T-helper 1 cell treated with Interleukin-12 subunit alpha and Interleukin-12 subunit beta and Interleukin-4 antibody, amounts not matched to agents 30 μg/mL and 1 μg/mL, for 36 hours (primary cell): ENCODE measurements at regions not wholly inside any gene's neighbourhood (a gene's known extent, or its start where the extent isn't known, plus 50 kb on each side); places are given as distances from the start of the nearest gene placed in this dataset.

Source experiments
- H3K27ac Mint-ChIP-seq: one replicate; pipeline ENCODE4 v1.8.0; 2021; ENCODE audit warnings: mild to moderate bottlenecking, mixed read lengths
- H3K27me3 Mint-ChIP-seq: one replicate; pipeline ENCODE4 v1.8.0; 2021; ENCODE audit warnings: low read depth, mixed read lengths
- H3K36me3 Mint-ChIP-seq: one replicate; pipeline ENCODE4 v1.8.0; 2021; ENCODE audit warnings: low read depth, mixed read lengths
- H3K4me1 Mint-ChIP-seq: one replicate; pipeline ENCODE4 v1.8.0; 2021; ENCODE audit warnings: low read depth, mixed read lengths
- H3K4me3 Mint-ChIP-seq: one replicate; pipeline ENCODE4 v1.8.0; 2021; ENCODE audit warnings: mild to moderate bottlenecking, moderate library complexity, mixed read lengths
- H3K9me3 Mint-ChIP-seq: one replicate; pipeline ENCODE4 v1.8.0; 2021; ENCODE audit warnings: mixed read lengths

GRCh38 chr14:87879389-87879788 is 113.6 kb downstream of the GALC start:
- Mint-ChIP-seq H3K4me3 (no peak overlapping the region), H3K27ac (no peak overlapping the region), H3K4me1 (no peaks in the 10 kb centered on the region), H3K9me3 (no peaks in the 10 kb centered on the region), H3K27me3 (peaks cover 6% of the 10 kb centered on the region), H3K36me3 (no peaks in the 10 kb centered on the region)

- Mint-ChIP-seq H3K27ac (no peak overlapping the region), H3K27me3 (peaks cover 6% of the 10 kb centered on the region), H3K4me3 (no peak overlapping the region), H3K4me1 (no peaks in the 10 kb centered on the region), H3K9me3 (no peaks in the 10 kb centered on the region), H3K36me3 (no peaks in the 10 kb centered on the region)
These were observed 114.0 kb downstream of the GALC start for GRCh38 chr14:87878959-87879358.

- Mint-ChIP-seq H3K36me3 (no peaks in the 10 kb centered on the region), H3K27me3 (peaks cover 5% of the 10 kb centered on the region), H3K27ac (no peak overlapping the region), H3K9me3 (no peaks in the 10 kb centered on the region), H3K4me3 (no peak overlapping the region), H3K4me1 (no peaks in the 10 kb centered on the region)
These were observed 115.1 kb downstream of the GALC start for GRCh38 chr14:87877877-87878276.

- Mint-ChIP-seq H3K9me3 (no peaks in the 10 kb centered on the region), H3K4me1 (no peaks in the 10 kb centered on the region), H3K4me3 (no peak overlapping the region), H3K36me3 (no peaks in the 10 kb centered on the region), H3K27me3 (peaks cover 3% of the 10 kb centered on the region), H3K27ac (no peak overlapping the region)
These were observed 118.3 kb downstream of the GALC start for GRCh38 chr14:87874676-87875075.

GRCh38 chr14:87873741-87874140 is 119.2 kb downstream of the GALC start:
- Mint-ChIP-seq H3K27ac (no peak overlapping the region), H3K27me3 (peaks cover 3% of the 10 kb centered on the region), H3K36me3 (no peaks in the 10 kb centered on the region)

GRCh38 chr14:87869619-87870583 is 123.1 kb downstream of the GALC start:
- Mint-ChIP-seq H3K9me3 (no peaks in the 10 kb centered on the region), H3K27ac (no peak overlapping the region), H3K27me3 (peaks cover 3% of the 10 kb centered on the region), H3K4me1 (no peaks in the 10 kb centered on the region), H3K4me3 (no peak overlapping the region), H3K36me3 (no peaks in the 10 kb centered on the region)

More at GRCh38 chr14:87873741-87874140, 119.2 kb downstream of the GALC start:
- Mint-ChIP-seq H3K9me3 (no peaks in the 10 kb centered on the region), H3K4me3 (no peak overlapping the region), H3K4me1 (no peaks in the 10 kb centered on the region)

- Mint-ChIP-seq H3K36me3 (no peaks in the 10 kb centered on the region), H3K27ac (no peak overlapping the region), H3K4me3 (no peak overlapping the region), H3K4me1 (no peaks in the 10 kb centered on the region), H3K9me3 (no peaks in the 10 kb centered on the region), H3K27me3 (peaks cover 3% of the 10 kb centered on the region)
These were observed 124.1 kb downstream of the GALC start for GRCh38 chr14:87868920-87869319.

- no peaks in the 10 kb centered on the region for H3K9me3 Mint-ChIP-seq
- H3K27me3 Mint-ChIP-seq = no peaks in the 10 kb centered on the region
- no peaks in the 10 kb centered on the region for H3K36me3 Mint-ChIP-seq
- H3K4me3 Mint-ChIP-seq = no peak overlapping the region
- no peak overlapping the region for H3K27ac Mint-ChIP-seq
- no peaks in the 10 kb centered on the region for H3K4me1 Mint-ChIP-seq
These were observed 126.9 kb downstream of the GALC start for GRCh38 chr14:87866116-87866515.

GRCh38 chr14:87864356-87865270 is 128.4 kb downstream of the GALC start:
- H3K36me3 Mint-ChIP-seq = no peaks in the 10 kb centered on the region
- no peaks in the 10 kb centered on the region for H3K4me1 Mint-ChIP-seq
- no peak overlapping the region for H3K4me3 Mint-ChIP-seq
- no peak overlapping the region for H3K27ac Mint-ChIP-seq
- no peaks in the 10 kb centered on the region for H3K27me3 Mint-ChIP-seq
- H3K9me3 Mint-ChIP-seq = no peaks in the 10 kb centered on the region

GRCh38 chr14:87863047-87863446 is 129.9 kb downstream of the GALC start:
- Mint-ChIP-seq H3K27me3 (no peaks in the 10 kb centered on the region), H3K27ac (no peak overlapping the region), H3K9me3 (no peaks in the 10 kb centered on the region), H3K4me1 (no peaks in the 10 kb centered on the region), H3K4me3 (no peak overlapping the region), H3K36me3 (no peaks in the 10 kb centered on the region)

GRCh38 chr14:87852107-87852506 is 140.9 kb downstream of the GALC start:
- no peaks in the 10 kb centered on the region for H3K36me3 Mint-ChIP-seq
- H3K9me3 Mint-ChIP-seq = no peaks in the 10 kb centered on the region
- H3K4me1 Mint-ChIP-seq = no peaks in the 10 kb centered on the region
- H3K27ac Mint-ChIP-seq = no peak overlapping the region
- H3K4me3 Mint-ChIP-seq = no peak overlapping the region
- no peaks in the 10 kb centered on the region for H3K27me3 Mint-ChIP-seq

- Mint-ChIP-seq H3K27me3 (no peaks in the 10 kb centered on the region), H3K9me3 (no peaks in the 10 kb centered on the region), H3K27ac (no peak overlapping the region), H3K4me3 (no peak overlapping the region), H3K36me3 (no peaks in the 10 kb centered on the region), H3K4me1 (no peaks in the 10 kb centered on the region)
These were observed 141.8 kb downstream of the GALC start for GRCh38 chr14:87851190-87851589.

GRCh38 chr14:87847216-87847755 is 145.7 kb downstream of the GALC start:
- H3K4me3 Mint-ChIP-seq = no peak overlapping the region
- no peaks in the 10 kb centered on the region for H3K36me3 Mint-ChIP-seq
- H3K27ac Mint-ChIP-seq = no peak overlapping the region
- H3K4me1 Mint-ChIP-seq = no peaks in the 10 kb centered on the region
- H3K9me3 Mint-ChIP-seq = no peaks in the 10 kb centered on the region
- peaks cover 3% of the 10 kb centered on the region for H3K27me3 Mint-ChIP-seq

GRCh38 chr14:87840906-87841305 is 152.1 kb downstream of the GALC start:
- H3K4me1 Mint-ChIP-seq = no peaks in the 10 kb centered on the region
- H3K4me3 Mint-ChIP-seq = no peak overlapping the region
- H3K9me3 Mint-ChIP-seq = no peaks in the 10 kb centered on the region
- peaks cover 3% of the 10 kb centered on the region for H3K27me3 Mint-ChIP-seq
- H3K27ac Mint-ChIP-seq = no peak overlapping the region
- H3K36me3 Mint-ChIP-seq = no peaks in the 10 kb centered on the region
